HepG2 (cell line): ENCODE measurements at regions not wholly inside any gene's neighbourhood (a gene's known extent, or its start where the extent isn't known, plus 50 kb on each side); places are given as distances from the start of the nearest gene placed in this dataset.

Experiments
- ATAC-seq: fragments of 200-7000 bp; cut with Tn5 transposase; 3 replicates; pipeline ENCODE4 v1.9.1; 2020; ENCODE audit warnings: mild to moderate bottlenecking, moderate library complexity
- BruUV-seq: library from RNA; stranded (reverse); fragments of 400-500 nt; replicated peaks from 2 replicates; lab custom pipeline; 2021; lab: Mats Ljungman, UMichigan
- CTCF ChIA-PET: fragments of 300-600 bp; formaldehyde crosslinking; extraction: SDS; loops from one replicate; lab custom pipeline; 2021; ENCODE audit warnings: low total read pairs, inconsistent platforms, low intra/inter-chr PET ratio; lab: Yijun Ruan, JAX
- POLR2A ChIA-PET: fragments of 350-600 bp; sonication (Branson Sonifier 250); formaldehyde crosslinking; loops from one replicate; lab custom pipeline; 2020; ENCODE audit warnings: antibody characterized with exemption, inconsistent platforms; lab: Yijun Ruan, JAX
- DNase-seq: peaks from one replicate; pipeline ENCODE4 v3.0.0-alpha.2; 2015; ENCODE audit warnings: low spot score
- FAIRE-seq: peaks from 3 replicates; lab custom pipeline; 2011; peaks lifted over from hg19 to GRCh38; lab: Jason Lieb, UNC
- H2AFZ ChIP-seq: one replicate; pipeline ENCODE4 v1.6.1; 2011; ENCODE audit warnings: low read length, inconsistent platforms
- H3K27ac ChIP-seq: fragments of 300-600 bp; 3 replicates; pipeline ENCODE4 v1.8.0; 2011; ENCODE audit warnings: mixed run types, mild to moderate bottlenecking, mixed read lengths, low read length, inconsistent platforms; ENCODE audit not compliant: insufficient read depth; ENCODE audit errors: extremely low read length
- H3K27me3 ChIP-seq, 2 experiments: fragments of 200-600 bp in 1 of 2; 2 replicates in 1 of 2; 3 replicates in 1 of 2; pipeline versions ENCODE4 v1.6.0 to v1.8.0; 2011; ENCODE audit warnings: low read length in 2 of 2, mild to moderate bottlenecking in 2 of 2, moderate library complexity in 2 of 2, inconsistent platforms in 1 of 2; ENCODE audit not compliant: insufficient read depth in 2 of 2, control insufficient read depth in 1 of 2
- H3K36me3 ChIP-seq, 2 experiments: fragments of 200-600 bp in 1 of 2; replicated peaks in 1 of 2; 2 replicates in 1 of 2; 3 replicates in 1 of 2; pipeline versions ENCODE4 v1.5.1 to v1.8.0; 2011; ENCODE audit warnings: low read length in 2 of 2, inconsistent platforms in 1 of 2; ENCODE audit not compliant: insufficient read depth in 2 of 2, control insufficient read depth in 1 of 2
- H3K4me1 ChIP-seq: 2 replicates; pipeline ENCODE4 v1.5.1; 2012; ENCODE audit warnings: low read length, inconsistent platforms; ENCODE audit not compliant: insufficient read depth
- H3K4me2 ChIP-seq: 2 replicates; pipeline ENCODE4 v1.6.0; 2011; ENCODE audit warnings: low read depth, low read length, inconsistent platforms
- H3K4me3 ChIP-seq, 3 experiments: fragments of 200-600 bp in 1 of 3; sonication (generic), shearing (Covaris generic) in 1 of 3; replicated peaks in 1 of 3; 2 replicates each; pipeline ENCODE4 v1.5.1; 2011 to 2016; ENCODE audit warnings: low read length in 3 of 3, inconsistent platforms in 2 of 3, low read depth in 2 of 3, mild to moderate bottlenecking in 2 of 3, control low read depth in 1 of 3, mixed read lengths in 1 of 3; ENCODE audit not compliant: insufficient read depth in 1 of 3
- H3K79me2 ChIP-seq: one replicate; pipeline ENCODE4 v1.6.1; 2011; ENCODE audit warnings: low read length, inconsistent platforms; ENCODE audit not compliant: insufficient read depth
- H3K9ac ChIP-seq: 2 replicates; pipeline ENCODE4 v1.6.0; 2011; ENCODE audit warnings: mild to moderate bottlenecking, low read depth, low read length, inconsistent platforms; ENCODE audit not compliant: insufficient read depth
- H3K9me3 ChIP-seq: 2 replicates; pipeline ENCODE4 v1.5.1; 2012; ENCODE audit warnings: mild to moderate bottlenecking, low read length
- H4K20me1 ChIP-seq: 2 replicates; pipeline ENCODE4 v1.6.0; 2011; ENCODE audit warnings: inconsistent platforms, mild to moderate bottlenecking, low read length, moderate library complexity; ENCODE audit not compliant: insufficient read depth
- AGO1 ChIP-seq: fragments of 200-400 bp; formaldehyde crosslinking; IDR thresholded peaks from 2 replicates; pipeline ENCODE4 v1.6.1; 2017; ENCODE audit warnings: mild to moderate bottlenecking, low read depth, low read length, moderate library complexity; ENCODE audit not compliant: poor library complexity, severe bottlenecking
- AKAP8 ChIP-seq: sonication (generic); formaldehyde crosslinking; IDR thresholded peaks from 2 replicates; pipeline ENCODE4 v1.5.1; 2020; ENCODE audit warnings: mild to moderate bottlenecking, missing genetic modification reagents
- CBX1 ChIP-seq: IDR thresholded peaks from one replicate; pipeline ENCODE4 v1.6.1; 2016; ENCODE audit warnings: antibody characterized with exemption, low read depth
- HNRNPUL1 ChIP-seq: fragments of 200-400 bp; formaldehyde crosslinking; IDR thresholded peaks from 2 replicates; pipeline ENCODE4 v1.6.1; 2017; ENCODE audit warnings: low read depth, mild to moderate bottlenecking, low read length, moderate library complexity
- MEIS1 ChIP-seq: sonication (generic); formaldehyde crosslinking; IDR thresholded peaks from 2 replicates; pipeline ENCODE4 v1.9.0; 2021; ENCODE audit warnings: mild to moderate bottlenecking, missing genetic modification reagents, moderate library complexity, borderline replicate concordance
- MTA1 ChIP-seq: sonication (generic); formaldehyde crosslinking; IDR thresholded peaks from 2 replicates; pipeline ENCODE4 v1.4.0; 2020; ENCODE audit warnings: missing genetic modification reagents, mild to moderate bottlenecking, borderline replicate concordance
- YEATS4 ChIP-seq: sonication (generic); formaldehyde crosslinking; IDR thresholded peaks from 2 replicates; pipeline ENCODE4 v1.4.0; 2020; ENCODE audit warnings: missing genetic modification reagents, borderline replicate concordance
- ZFP37 ChIP-seq: sonication (generic); formaldehyde crosslinking; IDR thresholded peaks from 2 replicates; pipeline ENCODE4 v1.4.0; 2020; ENCODE audit warnings: missing genetic modification reagents, borderline replicate concordance
- ZNF703 ChIP-seq: sonication (generic); formaldehyde crosslinking; IDR thresholded peaks from 2 replicates; pipeline ENCODE4 v1.5.1; 2020; ENCODE audit warnings: missing genetic modification reagents, mild to moderate bottlenecking, moderate library complexity, borderline replicate concordance
- ZNF724P ChIP-seq: sonication (generic); formaldehyde crosslinking; IDR thresholded peaks from 2 replicates; pipeline ENCODE4 v1.8.0; 2022; ENCODE audit warnings: missing genetic modification reagents, borderline replicate concordance
- WGBS: methylation state at CpG from one replicate; pipeline ENCODE4 v1.1.6; 2017; ENCODE audit warnings: low lambda C conversion rate; 5-methylcytosine and 5-hydroxymethylcytosine counted together
- in situ Hi-C: cut with HindIII; loops from 2 replicates; pipeline ENCODE4 v1.10.0; 2017; ENCODE audit warnings: low pct_unique_long_range_greater_than_20kb; ENCODE audit not compliant: extremely low pct_ligation_motif_present
- intact Hi-C: fragments of 100-400 bp; cut with micrococcal nuclease; formaldehyde crosslinking; loops from one replicate; pipeline ENCODE4 v1.10.0; 2022; ENCODE audit not compliant: unreplicated experiment
- TF ChIP-seq, protein P1 (sequence below): sonication (generic); formaldehyde crosslinking; IDR thresholded peaks from 2 replicates; pipeline ENCODE4 v1.9.0; 2021; ENCODE audit warnings: missing genetic modification reagents, mild to moderate bottlenecking, borderline replicate concordance
- TF ChIP-seq, protein P2 (sequence below): sonication (generic); formaldehyde crosslinking; IDR thresholded peaks from 2 replicates; pipeline ENCODE4 v1.4.0; 2020; ENCODE audit warnings: missing genetic modification reagents

DNA sequence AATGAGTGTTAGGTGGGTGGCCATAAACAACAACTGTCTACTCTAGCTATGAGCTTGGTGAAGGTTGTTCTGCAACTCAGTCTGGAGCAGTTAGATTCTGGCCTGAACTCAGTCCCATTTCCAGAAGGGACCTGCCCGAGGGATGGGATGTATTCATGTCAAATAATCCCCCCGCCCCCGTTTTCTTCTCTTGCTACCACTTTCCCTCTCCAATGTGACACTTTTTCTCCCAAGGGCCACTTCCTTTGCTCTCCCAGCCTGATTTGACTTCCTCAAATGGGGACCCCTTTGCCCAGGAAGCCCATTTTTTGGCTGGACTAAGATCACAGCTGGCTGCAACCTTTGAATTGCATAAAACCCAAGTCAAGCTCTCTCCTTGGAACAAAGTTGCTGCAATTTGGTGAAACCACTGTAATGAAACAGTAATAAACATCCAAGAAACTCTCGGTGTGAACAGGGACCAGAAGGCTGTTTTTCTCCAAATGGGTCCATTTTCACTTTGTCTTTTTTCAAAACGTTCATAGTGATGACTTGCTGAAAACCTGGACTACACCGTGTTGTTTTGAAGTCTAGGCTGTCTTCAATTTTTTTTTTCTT is 137.2 kb upstream of the GSC start:
- 3% methylated on average over 6 of the region's 6 CpGs for WGBS
- ChIA-PET POLR2A (no interaction called here), CTCF (no interaction called here)
- H3K4me1 ChIP-seq, result no peaks in the 10 kb centered on the region
- ATAC-seq (no peak), DNase-seq (no peak), FAIRE-seq (no peak)
- no TSS peak for BruUV-seq
- no peak overlapping the region for H3K4me3 ChIP-seq
- no peak overlapping the region for H3K27ac ChIP-seq
- intact Hi-C loops, result no loop called here
- TF ChIP-seq, protein P1, sequence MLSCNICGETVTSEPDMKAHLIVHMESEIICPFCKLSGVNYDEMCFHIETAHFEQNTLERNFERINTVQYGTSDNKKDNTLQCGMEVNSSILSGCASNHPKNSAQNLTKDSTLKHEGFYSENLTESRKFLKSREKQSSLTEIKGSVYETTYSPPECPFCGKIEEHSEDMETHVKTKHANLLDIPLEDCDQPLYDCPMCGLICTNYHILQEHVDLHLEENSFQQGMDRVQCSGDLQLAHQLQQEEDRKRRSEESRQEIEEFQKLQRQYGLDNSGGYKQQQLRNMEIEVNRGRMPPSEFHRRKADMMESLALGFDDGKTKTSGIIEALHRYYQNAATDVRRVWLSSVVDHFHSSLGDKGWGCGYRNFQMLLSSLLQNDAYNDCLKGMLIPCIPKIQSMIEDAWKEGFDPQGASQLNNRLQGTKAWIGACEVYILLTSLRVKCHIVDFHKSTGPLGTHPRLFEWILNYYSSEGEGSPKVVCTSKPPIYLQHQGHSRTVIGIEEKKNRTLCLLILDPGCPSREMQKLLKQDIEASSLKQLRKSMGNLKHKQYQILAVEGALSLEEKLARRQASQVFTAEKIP, result no peak
- TF ChIP-seq AGO1, result no peak
- no peak for TF ChIP-seq ZNF703 (CRISPR knock-in tag)
- no peak for TF ChIP-seq YEATS4 (CRISPR knock-in tag)
- no peak overlapping the region for H3K9ac ChIP-seq
- no peak overlapping the region for H3K4me2 ChIP-seq
- H4K20me1 ChIP-seq, result no peaks in the 10 kb centered on the region
- H3K27me3 ChIP-seq, result peaks cover 4 to 18% of the 10 kb centered on the region in 2 experiments; a peak in 4 of 5 replicates
- H2AFZ ChIP-seq, result no peak overlapping the region
- no peaks in the 10 kb centered on the region for H3K79me2 ChIP-seq
- in situ Hi-C loops, result no loop called here
- no peaks in the 10 kb centered on the region for H3K9me3 ChIP-seq
- no peaks in the 10 kb centered on the region for H3K36me3 ChIP-seq

DNA sequence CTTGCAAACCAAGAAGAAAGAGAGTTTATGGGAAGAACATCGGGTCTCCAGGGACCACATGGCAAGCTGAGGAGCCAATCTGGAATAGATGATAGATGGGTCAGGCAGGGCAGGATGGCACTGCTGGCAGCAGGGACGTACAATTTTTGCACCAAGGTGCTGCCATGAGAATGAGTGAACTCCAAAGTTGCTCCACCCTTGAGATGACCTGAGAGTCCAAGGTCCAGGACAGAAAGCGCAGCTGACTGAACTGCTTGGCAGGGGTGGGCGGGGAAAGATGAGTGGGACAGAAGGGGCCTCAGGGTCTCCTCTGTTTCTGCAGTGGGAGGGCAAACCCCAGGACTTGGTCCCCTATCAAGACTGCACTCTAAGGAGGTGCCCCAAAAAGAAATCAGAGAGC is 136.7 kb upstream of the GSC start:
- H3K79me2 ChIP-seq, result no peaks in the 10 kb centered on the region
- TF ChIP-seq, protein P2, sequence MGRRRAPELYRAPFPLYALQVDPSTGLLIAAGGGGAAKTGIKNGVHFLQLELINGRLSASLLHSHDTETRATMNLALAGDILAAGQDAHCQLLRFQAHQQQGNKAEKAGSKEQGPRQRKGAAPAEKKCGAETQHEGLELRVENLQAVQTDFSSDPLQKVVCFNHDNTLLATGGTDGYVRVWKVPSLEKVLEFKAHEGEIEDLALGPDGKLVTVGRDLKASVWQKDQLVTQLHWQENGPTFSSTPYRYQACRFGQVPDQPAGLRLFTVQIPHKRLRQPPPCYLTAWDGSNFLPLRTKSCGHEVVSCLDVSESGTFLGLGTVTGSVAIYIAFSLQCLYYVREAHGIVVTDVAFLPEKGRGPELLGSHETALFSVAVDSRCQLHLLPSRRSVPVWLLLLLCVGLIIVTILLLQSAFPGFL (CRISPR knock-in tag), result no peak
- TF ChIP-seq ZNF724P (CRISPR knock-in tag) (no peak), MEIS1 (CRISPR knock-in tag) (no peak), ZFP37 (no peak), AKAP8 (no peak), CBX1 (no peak), MTA1 (CRISPR knock-in tag) (no peak), ZNF703 (CRISPR knock-in tag) (no peak), HNRNPUL1 (no peak)
- H2AFZ ChIP-seq, result no peak overlapping the region
- H4K20me1 ChIP-seq, result no peaks in the 10 kb centered on the region
- DNase-seq, result no peak
- H3K27me3 ChIP-seq, result peaks cover 4 to 18% of the 10 kb centered on the region in 2 experiments; a peak in 4 of 5 replicates
- 3% methylated on average over 3 of the region's 4 CpGs for WGBS
- no peak for ATAC-seq
- no peaks in the 10 kb centered on the region for H3K4me1 ChIP-seq
- intact Hi-C loops (no loop called here), in situ Hi-C loops (no loop called here)
- no peaks in the 10 kb centered on the region for H3K36me3 ChIP-seq
- no peak overlapping the region for H3K4me2 ChIP-seq
- H3K27ac ChIP-seq, result no peak overlapping the region
- no peak overlapping the region for H3K4me3 ChIP-seq
- POLR2A ChIA-PET, result no interaction called here
- CTCF ChIA-PET, result no interaction called here
- no peak for FAIRE-seq
- H3K9me3 ChIP-seq, result no peaks in the 10 kb centered on the region
- H3K9ac ChIP-seq, result no peak overlapping the region
- BruUV-seq, result no TSS peak
